Liver (tissue), 7 donors: ENCODE measurements at regions not wholly inside any gene's neighbourhood (a gene's known extent, or its start where the extent isn't known, plus 50 kb on each side); places are given as distances from the start of the nearest gene placed in this dataset.

Source experiments
- DNase-seq: peaks from one replicate; pipeline ENCODE4 v3.0.0-alpha.2; 2017; ENCODE audit warnings: low spot score
- H3K27ac ChIP-seq, 2 donors: one replicate each; pipeline ENCODE4 v1.7.0; 2013; ENCODE audit warnings: inconsistent platforms in 2 of 2, low read length in 2 of 2, control low read depth in 1 of 2, low read depth in 1 of 2, mild to moderate bottlenecking in 1 of 2
- H3K27me3 ChIP-seq, 4 donors: one replicate each; pipeline versions ENCODE4 v1.6.1 to v1.7.0; 2013; ENCODE audit warnings: low read length in 3 of 4, inconsistent platforms in 1 of 4, mild to moderate bottlenecking in 1 of 4, moderate library complexity in 1 of 4; ENCODE audit not compliant: control insufficient read depth in 4 of 4, insufficient read depth in 4 of 4
- H3K36me3 ChIP-seq, 4 donors: one replicate each; pipeline versions ENCODE4 v1.6.1 to v1.7.0; 2013; ENCODE audit warnings: low read length in 3 of 4, mild to moderate bottlenecking in 3 of 4, low read depth in 1 of 4, moderate library complexity in 1 of 4; ENCODE audit not compliant: control insufficient read depth in 4 of 4, insufficient read depth in 3 of 4
- H3K4me1 ChIP-seq, 4 donors: one replicate each; pipeline versions ENCODE4 v1.6.1 to v1.7.0; 2013; ENCODE audit warnings: low read length in 3 of 4, mild to moderate bottlenecking in 3 of 4, moderate library complexity in 1 of 4; ENCODE audit not compliant: control insufficient read depth in 4 of 4, insufficient read depth in 4 of 4
- H3K4me3 ChIP-seq, 3 donors: one replicate each; pipeline versions ENCODE4 v1.6.1 to v1.7.0; 2013; ENCODE audit warnings: low read length in 3 of 3, control low read depth in 1 of 3, low read depth in 1 of 3, mild to moderate bottlenecking in 1 of 3
- H3K9ac ChIP-seq, 2 donors: one replicate each; pipeline ENCODE4 v1.7.0; 2013; ENCODE audit warnings: low read length in 2 of 2, mild to moderate bottlenecking in 2 of 2, moderate library complexity in 2 of 2, control low read depth in 1 of 2, low read depth in 1 of 2
- H3K9me3 ChIP-seq, 4 donors: one replicate each; pipeline versions ENCODE4 v1.6.1 to v1.7.0; 2013; ENCODE audit warnings: low read length in 3 of 4; ENCODE audit not compliant: control insufficient read depth in 4 of 4
- ATF3 ChIP-seq: IDR thresholded peaks from 2 replicates; pipeline ENCODE4 v1.6.1; 2016; ENCODE audit warnings: antibody characterized with exemption
- EGR1 ChIP-seq, 2 donors: IDR thresholded peaks; 2 replicates each; pipeline ENCODE4 v1.6.1; 2016 to 2018; ENCODE audit warnings: antibody characterized with exemption in 2 of 2, low read depth in 2 of 2
- GABPA ChIP-seq, 2 donors: IDR thresholded peaks in 1 of 2; conservative IDR thresholded peaks in 1 of 2; 2 replicates each; pipeline ENCODE4 v1.6.1; 2016; ENCODE audit warnings: antibody characterized with exemption in 2 of 2, mild to moderate bottlenecking in 1 of 2, moderate library complexity in 1 of 2
- HNF4A ChIP-seq, 2 donors: conservative IDR thresholded peaks; 2 replicates each; pipeline ENCODE4 v1.6.1; 2016; ENCODE audit warnings: antibody characterized with exemption in 2 of 2, mild to moderate bottlenecking in 2 of 2
- HNF4G ChIP-seq: IDR thresholded peaks from 2 replicates; pipeline ENCODE4 v1.6.1; 2016; ENCODE audit warnings: antibody characterized with exemption
- JUND ChIP-seq, 2 donors: IDR thresholded peaks; 2 replicates each; pipeline ENCODE4 v1.6.1; 2016; ENCODE audit warnings: antibody characterized with exemption in 2 of 2
- MAX ChIP-seq: IDR thresholded peaks from 2 replicates; pipeline ENCODE4 v1.6.1; 2016; ENCODE audit warnings: antibody characterized with exemption
- NR2F2 ChIP-seq: IDR thresholded peaks from 2 replicates; pipeline ENCODE4 v1.6.1; 2016; ENCODE audit warnings: antibody characterized with exemption
- RAD21 ChIP-seq, 2 donors: IDR thresholded peaks; 2 replicates each; pipeline ENCODE4 v1.6.1; 2016; ENCODE audit warnings: antibody characterized with exemption in 2 of 2, mild to moderate bottlenecking in 2 of 2
- REST ChIP-seq: IDR thresholded peaks from 2 replicates; pipeline ENCODE4 v1.6.1; 2016; ENCODE audit warnings: antibody characterized with exemption, mild to moderate bottlenecking
- RXRA ChIP-seq, 2 donors: IDR thresholded peaks; 2 replicates each; pipeline ENCODE4 v1.6.1; 2017 to 2018; ENCODE audit warnings: antibody characterized with exemption in 2 of 2, mild to moderate bottlenecking in 1 of 2
- SP1 ChIP-seq: IDR thresholded peaks from 2 replicates; pipeline ENCODE4 v1.6.1; 2018; ENCODE audit warnings: antibody characterized with exemption, mild to moderate bottlenecking
- TAF1 ChIP-seq: conservative IDR thresholded peaks from 2 replicates; pipeline ENCODE4 v1.6.1; 2016; ENCODE audit warnings: antibody characterized with exemption, mild to moderate bottlenecking
- WGBS: extraction: QIAGEN DNeasy Blood & Tissue Kit; methylation state at CpG from one replicate; pipeline ENCODE4 v1.1.7; 2013; 5-methylcytosine and 5-hydroxymethylcytosine counted together
- donor health status: healthy.
- donor health status: healthy.
- donor health status: healthy.
- donor health status: healthy.

- TF ChIP-seq TAF1 (no peak), RAD21 (IDR thresholded peaks at IDR 0.05) (no peak), REST (no peak), HNF4A (conservative IDR thresholded peaks at IDR 0.05) (no peak), ATF3 (no peak), EGR1 (IDR thresholded peaks at IDR 0.05; ENCODE audit: low read depth in 2 of 2) (no peak), RXRA (IDR thresholded peaks at IDR 0.05) (no peak), MAX (no peak), GABPA (IDR thresholded peaks at IDR 0.05 in 1 of 2, conservative IDR thresholded peaks at IDR 0.05 in 1 of 2) (no peak), NR2F2 (no peak), JUND (IDR thresholded peaks at IDR 0.05) (no peak), HNF4G (no peak), SP1 (no peak)
- Histone ChIP-seq H3K4me3 (no peak overlapping the region), H3K36me3 (no peaks in the 10 kb centered on the region), H3K9ac (no peak overlapping the region), H3K27me3 (no peaks in the 10 kb centered on the region), H3K27ac (no peak overlapping the region), H3K9me3 (no peaks in the 10 kb centered on the region), H3K4me1 (no peaks in the 10 kb centered on the region)
- no peak for DNase-seq
- WGBS: 91% methylated on average over 1 of the region's 1 CpG
These were observed 100.0 kb downstream of the SLC35B3 start for GRCh38 chr6:8335381-8335780.

GRCh38 chr6:8334113-8334512 lies 101.2 kb downstream of the SLC35B3 start:
- H3K4me1 ChIP-seq: no peaks in the 10 kb centered on the region
- no peak for DNase-seq
- no peaks in the 10 kb centered on the region for H3K27me3 ChIP-seq
- 61% methylated on average over 5 of the region's 5 CpGs for WGBS
- H3K9ac ChIP-seq: no peak overlapping the region
- H3K9me3 ChIP-seq: no peaks in the 10 kb centered on the region
- TF ChIP-seq GABPA (IDR thresholded peaks at IDR 0.05 in 1 of 2, conservative IDR thresholded peaks at IDR 0.05 in 1 of 2) (no peak), REST (no peak), JUND (IDR thresholded peaks at IDR 0.05) (no peak), HNF4A (conservative IDR thresholded peaks at IDR 0.05) (no peak), RXRA (IDR thresholded peaks at IDR 0.05) (no peak), RAD21 (IDR thresholded peaks at IDR 0.05) (no peak), HNF4G (no peak)
- no peak overlapping the region for H3K4me3 ChIP-seq
- no peak overlapping the region for H3K27ac ChIP-seq
- H3K36me3 ChIP-seq: no peaks in the 10 kb centered on the region
